ENCODE measurements at regions not wholly inside any gene's neighbourhood (a gene's known extent, or its start where the extent isn't known, plus 50 kb on each side); places are given as distances from the start of the nearest gene placed in this dataset.

DNA sequence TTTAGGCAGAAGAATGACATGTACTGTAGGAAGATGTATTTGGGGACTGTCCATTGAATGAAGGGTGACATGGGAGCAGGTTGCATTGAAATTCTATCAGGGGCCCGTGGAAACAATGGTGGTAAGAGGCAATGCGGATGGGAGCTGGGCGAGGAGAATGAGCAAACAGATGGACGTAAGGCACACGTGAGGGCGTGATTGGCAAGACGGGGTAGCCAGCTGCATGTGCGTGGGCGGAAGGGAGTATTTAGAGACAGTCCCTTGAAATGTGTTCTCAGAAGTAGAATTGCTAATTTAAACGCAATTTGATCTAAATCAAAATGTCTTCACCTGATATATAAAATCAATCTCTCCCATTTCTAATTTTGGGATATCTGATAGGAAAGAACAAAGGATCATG is 62.3 kb downstream of the MEX3B start:
- TF ChIP-seq, protein P1, sequence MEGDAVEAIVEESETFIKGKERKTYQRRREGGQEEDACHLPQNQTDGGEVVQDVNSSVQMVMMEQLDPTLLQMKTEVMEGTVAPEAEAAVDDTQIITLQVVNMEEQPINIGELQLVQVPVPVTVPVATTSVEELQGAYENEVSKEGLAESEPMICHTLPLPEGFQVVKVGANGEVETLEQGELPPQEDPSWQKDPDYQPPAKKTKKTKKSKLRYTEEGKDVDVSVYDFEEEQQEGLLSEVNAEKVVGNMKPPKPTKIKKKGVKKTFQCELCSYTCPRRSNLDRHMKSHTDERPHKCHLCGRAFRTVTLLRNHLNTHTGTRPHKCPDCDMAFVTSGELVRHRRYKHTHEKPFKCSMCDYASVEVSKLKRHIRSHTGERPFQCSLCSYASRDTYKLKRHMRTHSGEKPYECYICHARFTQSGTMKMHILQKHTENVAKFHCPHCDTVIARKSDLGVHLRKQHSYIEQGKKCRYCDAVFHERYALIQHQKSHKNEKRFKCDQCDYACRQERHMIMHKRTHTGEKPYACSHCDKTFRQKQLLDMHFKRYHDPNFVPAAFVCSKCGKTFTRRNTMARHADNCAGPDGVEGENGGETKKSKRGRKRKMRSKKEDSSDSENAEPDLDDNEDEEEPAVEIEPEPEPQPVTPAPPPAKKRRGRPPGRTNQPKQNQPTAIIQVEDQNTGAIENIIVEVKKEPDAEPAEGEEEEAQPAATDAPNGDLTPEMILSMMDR (conservative IDR thresholded peaks at IDR 0.05 in 1 of 2, IDR thresholded peaks at IDR 0.05 in 1 of 2; ENCODE audit: extremely low read depth in 1 of 2, insufficient read depth in 1 of 2, low read depth in 1 of 2, low read length in 2 of 2) = no peak
- no peak for TF ChIP-seq EZH2 (IDR thresholded peaks at IDR 0.05; ENCODE audit: borderline replicate concordance, low read length)
